ENCODE measurements at regions not wholly inside any gene's neighbourhood (a gene's known extent, or its start where the extent isn't known, plus 50 kb on each side); places are given as distances from the start of the nearest gene placed in this dataset.

- BruUV-seq (replicated peaks), result no TSS peak
- H4K20me1 ChIP-seq (ENCODE audit: control insufficient read depth, insufficient read depth), result no peaks in the 10 kb centered on the region
- DNase-seq (ENCODE audit: low read depth, low spot score) (no peak), FAIRE-seq (no peak), ATAC-seq (no peak)
- TF ChIP-seq SUPT20H (IDR thresholded peaks at IDR 0.05; ENCODE audit: borderline replicate concordance, control insufficient read depth, low read depth, low read length), result no peak
- TF ChIP-seq TCF7 (IDR thresholded peaks at IDR 0.05; ENCODE audit: borderline replicate concordance), result no peak
- no peak for TF ChIP-seq BHLHE40 (IDR thresholded peaks at IDR 0.05; ENCODE audit: borderline replicate concordance in 1 of 2, low read depth in 2 of 2, low read length in 1 of 2)
- TF ChIP-seq RAD51 (IDR thresholded peaks at IDR 0.05), result no peak
- TF ChIP-seq NFIC (IDR thresholded peaks at IDR 0.05; ENCODE audit: low read depth, low read length), result no peak
- TF ChIP-seq SMAD5 (IDR thresholded peaks at IDR 0.05; ENCODE audit: low read depth), result no peak
- TF ChIP-seq ZNF24 (IDR thresholded peaks at IDR 0.05), result no peak
- no peak for TF ChIP-seq ATF3 (IDR thresholded peaks at IDR 0.05; ENCODE audit: borderline replicate concordance, extremely low read depth, low read depth, low read length)
- no peak for TF ChIP-seq ZNF207 (IDR thresholded peaks at IDR 0.05; ENCODE audit: borderline replicate concordance)
- TF ChIP-seq NFXL1 (IDR thresholded peaks at IDR 0.05; ENCODE audit: borderline replicate concordance), result no peak
- TF ChIP-seq EED (IDR thresholded peaks at IDR 0.05; ENCODE audit: low read depth), result no peak
- no peak for TF ChIP-seq PAX5 (IDR thresholded peaks at IDR 0.05; ENCODE audit: borderline replicate concordance, low read depth, low read length)
- no peak for TF ChIP-seq ATF2 (IDR thresholded peaks at IDR 0.05; ENCODE audit: low read length)
- no peak for TF ChIP-seq RFX5 (IDR thresholded peaks at IDR 0.05; ENCODE audit: low read depth, low read length)
- TF ChIP-seq ZBTB40 (IDR thresholded peaks at IDR 0.05; ENCODE audit: borderline replicate concordance), result no peak
- H3K9ac ChIP-seq (ENCODE audit: control insufficient read depth, insufficient read depth, low read length), result no peak overlapping the region
- no peak overlapping the region for H3K27ac ChIP-seq (ENCODE audit: control insufficient read depth, insufficient read depth)
- SMC1A ChIA-PET (ENCODE audit: uncharacterized antibody, unreplicated experiment), result no interaction called here
- RAD21 ChIA-PET (ENCODE audit: unreplicated experiment), result interaction anchor here (1.4 kb wide), 1 partner anchor 222 kb away, joined by 3 read pairs; no protein-coding TSS in a partner anchor
- in situ Hi-C loops (cut with MboI) (no loop called here), intact Hi-C loops (cut with micrococcal nuclease; ENCODE audit: unreplicated experiment) (no loop called here)
- no peaks in the 10 kb centered on the region for H3K79me2 ChIP-seq (ENCODE audit: control insufficient read depth, insufficient read depth, low read length)
- H3K4me1 ChIP-seq (ENCODE audit: control insufficient read depth, insufficient read depth, low read length), result no peaks in the 10 kb centered on the region
- POLR2A ChIA-PET, result interaction anchor here (0.6 kb wide), 1 partner anchor 15 kb away, joined by 8 read pairs; no protein-coding TSS in a partner anchor
- no peak overlapping the region for H3K4me2 ChIP-seq (ENCODE audit: control insufficient read depth, insufficient read depth)
- no peaks in the 10 kb centered on the region for H3K9me3 ChIP-seq (replicated peaks; ENCODE audit: control insufficient read depth, insufficient read depth, low read length)
- no peak overlapping the region for H3K4me3 ChIP-seq
- CTCF ChIA-PET, result interaction anchor here (0.6 kb wide), 1 partner anchor 452 kb away, joined by 3 read pairs; no protein-coding TSS in a partner anchor
- WGBS (ENCODE audit: insufficient coverage, insufficient replicate concordance, low lambda C conversion rate, missing lambda C conversion rate), result 41% methylated on average over 3 of the region's 3 CpGs
- no peaks in the 10 kb centered on the region for H3K36me3 ChIP-seq (ENCODE audit: control insufficient read depth in 2 of 2, insufficient read depth in 2 of 2, low read length in 1 of 2)
- H3K27me3 ChIP-seq (replicated peaks in 1 of 2; ENCODE audit: control insufficient read depth in 2 of 2, insufficient read depth in 2 of 2, low read length in 1 of 2), result no peaks in the 10 kb centered on the region
- no peak overlapping the region for H2AFZ ChIP-seq (ENCODE audit: control insufficient read depth, low read depth, low read length)
Observed at GRCh38 chr6:815348-815738, 122.4 kb upstream of the EXOC2 start.

All from GM12878 (cell line).